Fibroblast of villous mesenchyme (primary cell): ENCODE measurements at regions not wholly inside any gene's neighbourhood (a gene's known extent, or its start where the extent isn't known, plus 50 kb on each side); places are given as distances from the start of the nearest gene placed in this dataset.
A peak's percentile ranks its signal among the peaks of the same experiment; 100 is the strongest.

Source experiments
- DNase-seq: peaks from one replicate; pipeline ENCODE4 v3.0.0-alpha.2; 2010; ENCODE audit warnings: low read depth
- H3K4me3 ChIP-seq: 2 replicates; pipeline ENCODE4 v1.5.1; 2011; ENCODE audit warnings: low read depth, mild to moderate bottlenecking, low read length
- TF ChIP-seq, protein P1 (sequence below): IDR thresholded peaks from 2 replicates; pipeline ENCODE4 v1.5.1; 2012; ENCODE audit warnings: low read depth, mild to moderate bottlenecking, low read length; ENCODE audit not compliant: insufficient read depth

DNA sequence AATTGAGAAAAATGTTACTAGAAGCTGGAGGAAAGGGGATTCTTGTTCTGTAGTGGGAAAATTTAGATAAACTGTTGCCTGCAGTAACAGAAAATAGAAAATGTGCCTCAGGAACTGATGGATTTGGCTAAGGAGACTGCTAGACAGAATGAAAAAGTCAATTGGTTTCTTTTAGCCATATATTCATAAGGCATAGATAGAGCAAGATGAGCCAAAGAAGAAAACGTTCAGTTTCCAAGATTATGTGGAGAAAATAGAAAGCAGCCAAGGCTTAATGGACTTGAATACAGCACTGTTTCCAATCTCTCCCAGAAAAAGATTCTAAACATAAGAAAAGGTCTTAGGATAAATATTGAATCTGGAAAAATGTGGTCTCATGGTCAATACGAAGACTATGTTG, 115.1 kb upstream of the TCF21 start:
- TF ChIP-seq, protein P1, sequence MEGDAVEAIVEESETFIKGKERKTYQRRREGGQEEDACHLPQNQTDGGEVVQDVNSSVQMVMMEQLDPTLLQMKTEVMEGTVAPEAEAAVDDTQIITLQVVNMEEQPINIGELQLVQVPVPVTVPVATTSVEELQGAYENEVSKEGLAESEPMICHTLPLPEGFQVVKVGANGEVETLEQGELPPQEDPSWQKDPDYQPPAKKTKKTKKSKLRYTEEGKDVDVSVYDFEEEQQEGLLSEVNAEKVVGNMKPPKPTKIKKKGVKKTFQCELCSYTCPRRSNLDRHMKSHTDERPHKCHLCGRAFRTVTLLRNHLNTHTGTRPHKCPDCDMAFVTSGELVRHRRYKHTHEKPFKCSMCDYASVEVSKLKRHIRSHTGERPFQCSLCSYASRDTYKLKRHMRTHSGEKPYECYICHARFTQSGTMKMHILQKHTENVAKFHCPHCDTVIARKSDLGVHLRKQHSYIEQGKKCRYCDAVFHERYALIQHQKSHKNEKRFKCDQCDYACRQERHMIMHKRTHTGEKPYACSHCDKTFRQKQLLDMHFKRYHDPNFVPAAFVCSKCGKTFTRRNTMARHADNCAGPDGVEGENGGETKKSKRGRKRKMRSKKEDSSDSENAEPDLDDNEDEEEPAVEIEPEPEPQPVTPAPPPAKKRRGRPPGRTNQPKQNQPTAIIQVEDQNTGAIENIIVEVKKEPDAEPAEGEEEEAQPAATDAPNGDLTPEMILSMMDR, result no peak
- H3K4me3 ChIP-seq, result no peak overlapping the region
- DNase-seq, result no peak

DNA sequence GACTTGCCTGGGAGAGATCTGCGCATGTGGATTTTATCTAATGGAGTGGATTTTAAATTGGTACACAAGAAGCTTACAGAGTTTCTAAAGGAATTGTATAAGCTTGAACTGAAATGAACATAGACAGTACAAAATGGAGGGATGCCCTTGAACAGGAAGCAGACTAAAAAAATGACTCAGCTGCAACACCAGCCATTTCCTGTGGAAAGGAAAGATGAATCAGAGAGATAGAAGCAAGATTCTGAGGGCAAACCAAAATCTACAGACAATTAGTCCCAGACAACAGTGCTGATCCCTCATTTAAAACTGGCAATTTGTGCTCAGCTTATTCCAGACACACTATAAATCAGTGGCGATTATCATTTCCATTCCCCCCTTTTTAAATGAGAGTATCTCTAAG, 114.6 kb upstream of the TCF21 start:
- DNase-seq, result peak; percentile 37
- TF ChIP-seq, protein P1, result no peak
- no peak overlapping the region for H3K4me3 ChIP-seq

DNA sequence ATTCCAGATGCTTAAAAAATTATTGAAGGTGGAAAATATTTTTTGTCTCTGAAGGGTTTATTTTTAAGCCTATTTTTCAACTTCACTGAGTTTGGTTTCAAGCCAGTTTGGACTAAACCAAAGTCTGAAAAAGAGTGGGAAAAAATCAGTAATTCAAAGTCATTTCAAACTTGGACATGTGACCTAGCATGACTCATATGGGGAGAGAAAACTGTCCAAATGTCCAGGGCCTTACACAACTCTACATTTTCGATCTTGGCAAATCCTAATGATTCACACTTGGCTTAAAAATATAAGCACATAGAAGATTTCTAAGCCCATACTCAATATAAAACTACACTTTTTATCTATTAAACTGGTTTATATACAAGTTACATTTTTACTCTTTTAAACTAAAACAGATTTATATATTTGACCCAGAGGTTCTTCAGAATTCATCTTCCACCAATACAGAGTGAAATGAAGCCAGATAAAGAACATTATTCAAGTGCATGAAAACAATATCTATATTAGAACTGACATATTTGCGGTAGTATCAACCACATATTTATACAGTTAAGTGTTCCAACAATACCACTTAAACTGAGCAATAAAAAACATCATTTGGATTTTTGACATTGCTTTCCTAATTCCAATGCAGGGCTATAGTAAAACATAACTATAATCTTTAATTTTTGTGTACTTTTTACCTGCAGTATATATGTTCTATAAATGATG, 110.3 kb upstream of the TCF21 start:
- TF ChIP-seq, protein P1, result no peak
- H3K4me3 ChIP-seq, result no peak overlapping the region
- DNase-seq, result peak; percentile 88

DNA sequence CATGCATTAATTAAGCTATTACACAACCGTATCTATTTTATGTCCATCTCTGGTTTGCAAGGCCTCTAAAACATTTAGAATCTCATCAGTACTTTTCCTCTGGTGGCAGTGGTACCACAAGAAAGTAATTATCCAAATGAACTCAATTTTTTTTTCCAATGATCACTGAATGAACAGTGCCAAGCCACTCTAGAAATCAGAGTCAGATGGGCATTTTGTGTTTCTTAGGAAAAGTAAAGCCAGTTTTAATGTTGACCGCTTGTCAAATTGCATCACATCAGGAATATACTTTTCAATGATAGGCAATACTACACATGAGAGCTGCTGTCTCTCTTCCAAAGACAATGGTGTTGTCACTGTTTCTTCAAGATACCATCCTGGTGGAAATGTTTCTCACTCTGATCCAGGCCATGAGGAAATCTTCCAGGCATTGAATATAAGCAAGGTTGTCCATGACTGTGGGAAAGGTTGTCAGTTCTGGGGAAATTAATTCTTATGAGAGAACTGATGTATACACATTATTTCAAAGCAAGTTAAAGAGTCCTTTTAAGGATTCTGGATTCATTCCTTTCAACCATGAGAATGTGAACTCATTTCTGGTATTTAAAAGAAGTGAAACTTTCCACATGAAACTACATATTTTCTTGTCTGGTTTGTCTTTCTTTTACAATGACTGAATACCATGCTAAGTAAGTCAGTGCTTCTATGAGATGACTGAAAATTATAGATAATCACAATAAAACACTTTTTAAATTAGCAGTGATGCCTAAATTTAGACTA, 108.8 kb upstream of the TCF21 start:
- DNase-seq, result no peak
- no peak overlapping the region for H3K4me3 ChIP-seq
- TF ChIP-seq, protein P1, result no peak

DNA sequence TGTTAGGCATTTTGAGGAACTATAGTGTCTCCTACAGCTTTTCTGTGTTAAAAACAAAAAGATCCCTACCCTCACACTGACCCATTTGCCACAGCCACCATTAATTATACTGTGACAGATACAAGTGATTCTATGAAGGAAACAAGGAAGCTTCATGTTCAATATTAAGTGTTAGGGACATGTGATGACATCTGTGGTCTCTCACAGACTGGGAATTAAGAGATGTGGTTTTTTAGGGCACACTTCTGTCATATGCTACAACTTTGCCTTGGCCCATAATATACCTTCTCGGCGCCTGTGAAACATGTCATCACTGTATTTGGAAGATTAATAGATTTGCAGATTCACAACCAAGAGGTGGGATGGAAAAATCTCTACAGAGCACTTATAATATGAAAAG, 102.9 kb upstream of the TCF21 start:
- TF ChIP-seq, protein P1, result no peak
- DNase-seq, result no peak
- no peak overlapping the region for H3K4me3 ChIP-seq

DNA sequence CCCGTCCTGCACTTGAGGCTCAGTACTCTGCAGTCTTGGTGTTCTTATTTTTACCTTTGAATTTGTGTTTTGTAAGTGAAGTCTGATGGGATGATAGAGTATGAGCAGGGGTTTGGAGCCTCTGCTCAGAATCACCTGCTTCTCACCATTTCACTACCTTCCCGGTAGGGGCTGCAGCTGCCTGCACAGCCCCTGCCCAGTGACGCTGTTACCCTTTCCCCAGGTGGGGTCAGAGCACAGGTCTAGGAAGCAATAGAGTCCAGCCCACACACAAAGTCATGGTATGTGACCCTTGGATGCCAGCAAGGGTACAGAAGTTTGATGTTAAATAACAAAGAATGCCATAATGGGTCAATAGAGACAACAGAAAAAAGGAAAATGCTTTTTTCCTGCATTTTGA, 101.8 kb upstream of the TCF21 start:
- no peak overlapping the region for H3K4me3 ChIP-seq
- no peak for DNase-seq
- TF ChIP-seq, protein P1, result no peak
